Endodermal cell (in vitro differentiated cells): ENCODE measurements at regions not wholly inside any gene's neighbourhood (a gene's known extent, or its start where the extent isn't known, plus 50 kb on each side); places are given as distances from the start of the nearest gene placed in this dataset.
A peak's percentile ranks its signal among the peaks of the same experiment; 100 is the strongest.

Experiments
- DNase-seq: peaks from one replicate; pipeline ENCODE4 v3.0.0-alpha.2; 2017
- H3K27ac ChIP-seq: 2 replicates; pipeline ENCODE4 v1.5.1; 2013; ENCODE audit warnings: mild to moderate bottlenecking, low read depth, low read length, moderate library complexity
- H3K27me3 ChIP-seq: 2 replicates; pipeline ENCODE4 v1.6.1; 2013; ENCODE audit warnings: mild to moderate bottlenecking, low read length, moderate library complexity; ENCODE audit not compliant: insufficient read depth, control insufficient read depth, poor library complexity, severe bottlenecking
- H3K36me3 ChIP-seq: 2 replicates; pipeline ENCODE4 v1.7.0; 2013; ENCODE audit warnings: mild to moderate bottlenecking, low read length, moderate library complexity; ENCODE audit not compliant: control insufficient read depth, insufficient read depth
- H3K4me1 ChIP-seq: one replicate; pipeline ENCODE4 v1.7.0; 2013; ENCODE audit warnings: low read length; ENCODE audit not compliant: control insufficient read depth, insufficient read depth
- H3K4me3 ChIP-seq: 2 replicates; pipeline ENCODE4 v1.5.1; 2013; ENCODE audit warnings: mild to moderate bottlenecking, low read length, moderate library complexity
- H3K9ac ChIP-seq: 2 replicates; pipeline ENCODE4 v1.6.1; 2013; ENCODE audit warnings: mild to moderate bottlenecking, low read length, moderate library complexity; ENCODE audit not compliant: poor library complexity, severe bottlenecking; ENCODE audit errors: extremely low read depth
- H3K9me3 ChIP-seq: 2 replicates; pipeline ENCODE4 v1.6.1; 2013; ENCODE audit warnings: mild to moderate bottlenecking, low read length, moderate library complexity; ENCODE audit not compliant: control insufficient read depth
- H3K27ac Mint-ChIP-seq: 2 replicates; pipeline ENCODE4 v1.8.0; 2020; ENCODE audit warnings: mixed read lengths
- H3K27me3 Mint-ChIP-seq: 2 replicates; pipeline ENCODE4 v1.8.0; 2021; ENCODE audit warnings: mild to moderate bottlenecking, mixed read lengths; ENCODE audit not compliant: insufficient read depth
- H3K36me3 Mint-ChIP-seq: 2 replicates; pipeline ENCODE4 v1.8.0; 2020; ENCODE audit warnings: low read depth, mixed read lengths
- H3K4me1 Mint-ChIP-seq: 2 replicates; pipeline ENCODE4 v1.8.0; 2020; ENCODE audit warnings: mixed read lengths
- H3K4me3 Mint-ChIP-seq: 2 replicates; pipeline ENCODE4 v1.8.0; 2020; ENCODE audit warnings: mild to moderate bottlenecking, moderate library complexity, mixed read lengths
- H3K9me3 Mint-ChIP-seq: 2 replicates; pipeline ENCODE4 v1.8.0; 2020; ENCODE audit warnings: mild to moderate bottlenecking, mixed read lengths
- CTCF ChIP-seq: fragments of 200-600 bp; sonication (generic); conservative IDR thresholded peaks from 2 replicates; pipeline ENCODE4 v1.5.0; 2021; ENCODE audit warnings: antibody characterized with exemption, mild to moderate bottlenecking
- WGBS, 2 experiments: methylation state at CpG; one replicate each; pipeline versions ENCODE4 v1.1.5 to v1.1.7; 2013; ENCODE audit warnings: missing lambda C conversion rate in 2 of 2, mixed read lengths in 1 of 2; ENCODE audit not compliant: insufficient coverage in 1 of 2, insufficient read length in 1 of 2; 5-methylcytosine and 5-hydroxymethylcytosine counted together

GRCh38 chr9:135413086-135413375 is 66.6 kb upstream of the PPP1R26 start:
- Mint-ChIP-seq H3K9me3 (no peaks in the 10 kb centered on the region), H3K36me3 (no peaks in the 10 kb centered on the region), H3K4me1 (no peaks in the 10 kb centered on the region), H3K27me3 (no peaks in the 10 kb centered on the region), H3K27ac (no peak overlapping the region), H3K4me3 (no peak overlapping the region)
- H3K4me3 ChIP-seq: no peak overlapping the region
- H3K27me3 ChIP-seq: no peaks in the 10 kb centered on the region
- DNase-seq: no peak
- TF ChIP-seq CTCF: no peak
- no peaks in the 10 kb centered on the region for H3K9me3 ChIP-seq
- no peak overlapping the region for H3K27ac ChIP-seq
- no peaks in the 10 kb centered on the region for H3K36me3 ChIP-seq
- 87 to 90% methylated on average over 11 to 12 of the region's 12 CpGs for WGBS, 2 experiments
- no peak overlapping the region for H3K9ac ChIP-seq
- no peaks in the 10 kb centered on the region for H3K4me1 ChIP-seq

- 88 to 94% methylated on average over 9 to 18 of the region's 18 CpGs for WGBS, 2 experiments
- H3K36me3 Mint-ChIP-seq: no peaks in the 10 kb centered on the region
- no peak overlapping the region for H3K27ac Mint-ChIP-seq
Measured at GRCh38 chr9:135413461-135413860, 66.1 kb upstream of the PPP1R26 start.

GRCh38 chr9:135414293-135414692 is 65.3 kb upstream of the PPP1R26 start:
- H3K9ac ChIP-seq: no peak overlapping the region
- no peak overlapping the region for H3K27ac Mint-ChIP-seq
- H3K4me3 Mint-ChIP-seq: no peak overlapping the region
- H3K27me3 Mint-ChIP-seq: no peaks in the 10 kb centered on the region
- no peak for TF ChIP-seq CTCF
- H3K9me3 Mint-ChIP-seq: no peaks in the 10 kb centered on the region
- no peaks in the 10 kb centered on the region for H3K27me3 ChIP-seq
- no peaks in the 10 kb centered on the region for H3K9me3 ChIP-seq
- H3K27ac ChIP-seq: no peak overlapping the region
- no peaks in the 10 kb centered on the region for H3K36me3 Mint-ChIP-seq
- DNase-seq: no peak
- no peak overlapping the region for H3K4me3 ChIP-seq
- no peaks in the 10 kb centered on the region for H3K4me1 ChIP-seq
- no peaks in the 10 kb centered on the region for H3K4me1 Mint-ChIP-seq
- WGBS, 2 experiments: 87 to 88% methylated on average over 11 to 13 of the region's 13 CpGs
- no peaks in the 10 kb centered on the region for H3K36me3 ChIP-seq

More at GRCh38 chr9:135413461-135413860, 66.1 kb upstream of the PPP1R26 start:
- H3K9me3 Mint-ChIP-seq: no peaks in the 10 kb centered on the region
- H3K4me1 ChIP-seq: no peaks in the 10 kb centered on the region
- no peaks in the 10 kb centered on the region for H3K27me3 Mint-ChIP-seq
- TF ChIP-seq CTCF: no peak
- H3K27ac ChIP-seq: no peak overlapping the region
- no peaks in the 10 kb centered on the region for H3K9me3 ChIP-seq
- no peak overlapping the region for H3K4me3 Mint-ChIP-seq
- H3K36me3 ChIP-seq: no peaks in the 10 kb centered on the region
- no peak overlapping the region for H3K9ac ChIP-seq
- H3K27me3 ChIP-seq: no peaks in the 10 kb centered on the region
- no peaks in the 10 kb centered on the region for H3K4me1 Mint-ChIP-seq
- H3K4me3 ChIP-seq: no peak overlapping the region
- DNase-seq: peak; percentile 43
